ENCODE measurements at regions not wholly inside any gene's neighbourhood (a gene's known extent, or its start where the extent isn't known, plus 50 kb on each side); places are given as distances from the start of the nearest gene placed in this dataset.

DNA sequence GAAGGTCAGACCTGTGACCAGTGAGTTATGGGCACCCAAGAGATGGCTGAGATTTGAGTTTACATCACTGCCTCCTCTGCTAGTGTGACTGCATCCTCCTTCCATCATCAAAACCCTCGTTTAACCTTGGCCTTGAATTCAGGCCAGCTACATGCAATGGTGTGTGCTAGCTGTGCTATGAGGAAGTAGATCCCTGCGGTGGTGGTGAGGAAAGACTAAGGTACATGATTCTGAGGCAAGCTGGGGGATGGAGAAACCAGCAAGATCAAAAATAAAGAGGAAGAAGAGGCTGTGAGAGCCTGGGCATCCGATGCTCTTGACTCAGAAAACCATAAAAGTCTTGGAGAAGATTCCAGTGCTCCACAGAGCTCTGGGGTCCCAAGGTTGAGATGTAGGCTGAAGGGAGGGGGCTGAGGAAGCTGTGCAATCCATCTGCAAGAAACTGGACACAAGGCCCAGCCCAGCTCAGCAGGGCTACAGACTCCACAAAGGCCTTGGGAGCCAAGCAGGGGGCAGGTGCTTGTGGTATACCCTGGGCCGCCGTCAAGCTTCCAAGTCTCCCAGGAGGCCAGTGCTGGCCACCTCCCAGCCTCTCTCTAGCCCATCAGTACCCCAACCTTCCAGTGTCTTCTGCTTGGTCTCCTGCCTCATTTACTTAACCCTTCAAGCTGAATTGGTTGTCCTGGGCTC is 774.8 kb downstream of the VRK1 start:
- no peaks in the 10 kb centered on the region for H3K36me3 ChIP-seq (ENCODE audit: insufficient read depth, low read length)
- Mint-ChIP-seq H3K4me1 (ENCODE audit: low read depth, unreplicated experiment) (no peaks in the 10 kb centered on the region), H3K27ac (ENCODE audit: unreplicated experiment) (no peak overlapping the region), H3K4me3 (ENCODE audit: unreplicated experiment) (no peak overlapping the region), H3K9me3 (ENCODE audit: unreplicated experiment) (no peaks in the 10 kb centered on the region), H3K36me3 (ENCODE audit: low read depth, unreplicated experiment) (no peaks in the 10 kb centered on the region), H3K27me3 (ENCODE audit: low read depth, unreplicated experiment) (peaks cover 8% of the 10 kb centered on the region)
- no peaks in the 10 kb centered on the region for H4K20me1 ChIP-seq (ENCODE audit: insufficient read depth, low read length)
- peaks cover 3% of the 10 kb centered on the region for H3K9me3 ChIP-seq (ENCODE audit: insufficient read depth, low read depth, low read length)
- DNase-seq (ENCODE audit: low read depth) (no peak), FAIRE-seq (no peak)
- no peaks in the 10 kb centered on the region for H3K79me2 ChIP-seq (ENCODE audit: insufficient read depth, low read length)
- no peak overlapping the region for H3K4me2 ChIP-seq (ENCODE audit: low read length)
- TF ChIP-seq, protein P1, sequence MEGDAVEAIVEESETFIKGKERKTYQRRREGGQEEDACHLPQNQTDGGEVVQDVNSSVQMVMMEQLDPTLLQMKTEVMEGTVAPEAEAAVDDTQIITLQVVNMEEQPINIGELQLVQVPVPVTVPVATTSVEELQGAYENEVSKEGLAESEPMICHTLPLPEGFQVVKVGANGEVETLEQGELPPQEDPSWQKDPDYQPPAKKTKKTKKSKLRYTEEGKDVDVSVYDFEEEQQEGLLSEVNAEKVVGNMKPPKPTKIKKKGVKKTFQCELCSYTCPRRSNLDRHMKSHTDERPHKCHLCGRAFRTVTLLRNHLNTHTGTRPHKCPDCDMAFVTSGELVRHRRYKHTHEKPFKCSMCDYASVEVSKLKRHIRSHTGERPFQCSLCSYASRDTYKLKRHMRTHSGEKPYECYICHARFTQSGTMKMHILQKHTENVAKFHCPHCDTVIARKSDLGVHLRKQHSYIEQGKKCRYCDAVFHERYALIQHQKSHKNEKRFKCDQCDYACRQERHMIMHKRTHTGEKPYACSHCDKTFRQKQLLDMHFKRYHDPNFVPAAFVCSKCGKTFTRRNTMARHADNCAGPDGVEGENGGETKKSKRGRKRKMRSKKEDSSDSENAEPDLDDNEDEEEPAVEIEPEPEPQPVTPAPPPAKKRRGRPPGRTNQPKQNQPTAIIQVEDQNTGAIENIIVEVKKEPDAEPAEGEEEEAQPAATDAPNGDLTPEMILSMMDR (IDR thresholded peaks at IDR 0.05; ENCODE audit: insufficient read depth, low read depth, low read length), result no peak
- no peak overlapping the region for H2AFZ ChIP-seq (ENCODE audit: low read depth, low read length)
- no peaks in the 10 kb centered on the region for H3K27me3 ChIP-seq (ENCODE audit: insufficient read depth, low read length)
- H3K9ac ChIP-seq (ENCODE audit: low read length), result no peak overlapping the region
- no peak overlapping the region for H3K27ac ChIP-seq (ENCODE audit: low read depth, low read length)
- no peak overlapping the region for H3K4me3 ChIP-seq (ENCODE audit: insufficient read depth, low read depth, low read length)
- no peaks in the 10 kb centered on the region for H3K4me1 ChIP-seq (ENCODE audit: insufficient read depth, low read length)

DNA sequence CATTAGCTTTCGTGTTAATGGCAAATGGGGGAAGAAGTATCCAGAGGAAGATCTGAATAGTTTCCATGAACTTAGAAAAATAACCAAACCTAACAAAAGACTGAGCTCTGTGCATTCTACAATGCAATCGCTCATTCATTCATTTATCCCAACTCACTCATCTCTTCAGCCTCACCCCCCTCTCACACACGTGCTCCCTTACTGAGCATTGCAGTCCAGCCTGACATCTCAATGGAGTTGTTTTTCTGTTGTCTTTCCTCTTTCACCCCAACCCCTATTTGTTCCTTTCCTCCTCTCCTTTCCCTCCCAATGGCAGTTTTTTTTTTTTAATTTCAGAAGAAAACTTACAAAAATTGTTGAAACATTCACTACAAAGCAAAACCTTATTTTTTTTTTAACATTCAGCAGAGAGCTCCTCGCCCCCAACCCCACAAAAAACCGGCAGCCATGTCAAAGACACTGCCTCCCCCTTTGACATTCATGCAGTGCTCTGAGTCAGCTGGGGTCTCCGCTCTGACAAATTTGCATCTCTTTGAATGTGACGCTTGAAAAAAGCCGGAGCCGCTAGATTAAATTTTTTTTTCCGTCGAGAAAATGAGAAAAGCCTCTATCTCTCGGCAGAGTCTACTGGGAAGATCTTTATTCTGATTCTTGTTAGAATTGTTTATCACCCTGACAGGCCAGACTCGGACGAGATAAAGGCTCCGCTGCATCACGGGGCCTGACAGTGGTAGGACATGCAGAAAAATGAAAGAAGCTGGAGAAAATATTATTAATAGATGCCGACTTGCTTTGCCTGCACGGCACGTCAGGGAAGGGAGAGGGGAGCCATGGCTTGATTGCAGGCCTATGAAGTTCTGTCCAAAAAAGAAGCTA is 775.6 kb downstream of the VRK1 start:
- no peak overlapping the region for H3K4me2 ChIP-seq (ENCODE audit: low read length)
- H3K36me3 Mint-ChIP-seq (ENCODE audit: low read depth, unreplicated experiment), result no peaks in the 10 kb centered on the region
- H3K4me3 Mint-ChIP-seq (ENCODE audit: unreplicated experiment), result no peak overlapping the region

More for the DNA sequence above, 775.6 kb downstream of the VRK1 start:
- Histone ChIP-seq H3K27ac (ENCODE audit: low read depth, low read length) (no peak overlapping the region), H3K27me3 (ENCODE audit: insufficient read depth, low read length) (no peaks in the 10 kb centered on the region), H2AFZ (ENCODE audit: low read depth, low read length) (no peak overlapping the region), H3K9ac (ENCODE audit: low read length) (no peak overlapping the region), H3K4me1 (ENCODE audit: insufficient read depth, low read length) (no peaks in the 10 kb centered on the region), H3K9me3 (ENCODE audit: insufficient read depth, low read depth, low read length) (peaks cover 4% of the 10 kb centered on the region), H3K79me2 (ENCODE audit: insufficient read depth, low read length) (no peaks in the 10 kb centered on the region), H4K20me1 (ENCODE audit: insufficient read depth, low read length) (no peaks in the 10 kb centered on the region), H3K36me3 (ENCODE audit: insufficient read depth, low read length) (no peaks in the 10 kb centered on the region), H3K4me3 (ENCODE audit: insufficient read depth, low read depth, low read length) (no peak overlapping the region)
- FAIRE-seq, result no peak
- H3K9me3 Mint-ChIP-seq (ENCODE audit: unreplicated experiment), result no peaks in the 10 kb centered on the region
- no peak overlapping the region for H3K27ac Mint-ChIP-seq (ENCODE audit: unreplicated experiment)
- TF ChIP-seq, protein P1 (IDR thresholded peaks at IDR 0.05; ENCODE audit: insufficient read depth, low read depth, low read length), result no peak
- no peak for TF ChIP-seq EZH2 (IDR thresholded peaks at IDR 0.05; ENCODE audit: insufficient read depth, low read length)
- H3K27me3 Mint-ChIP-seq (ENCODE audit: low read depth, unreplicated experiment), result peaks cover 7% of the 10 kb centered on the region
- no peak for DNase-seq (ENCODE audit: low read depth)
- no peaks in the 10 kb centered on the region for H3K4me1 Mint-ChIP-seq (ENCODE audit: low read depth, unreplicated experiment)

All from astrocyte (in vitro differentiated cells and primary cell).